Mesenchymal stem cell (in vitro differentiated cells and primary cell): ENCODE measurements at regions not wholly inside any gene's neighbourhood (a gene's known extent, or its start where the extent isn't known, plus 50 kb on each side); places are given as distances from the start of the nearest gene placed in this dataset.

Source experiments
- DNase-seq: peaks from one replicate; pipeline ENCODE4 v3.0.0-alpha.2; 2013
- H2AFZ ChIP-seq: one replicate; pipeline ENCODE4 v1.6.1; 2013; ENCODE audit warnings: low read depth, mild to moderate bottlenecking, control low read depth, inconsistent platforms, low read length, moderate library complexity
- H2AK5ac ChIP-seq: 2 replicates; pipeline ENCODE4 v1.6.1; 2013; ENCODE audit warnings: low read length, moderate library complexity, mild to moderate bottlenecking, inconsistent platforms; ENCODE audit not compliant: severe bottlenecking
- H2BK120ac ChIP-seq: one replicate; pipeline ENCODE4 v1.6.1; 2013; ENCODE audit warnings: low read depth, mild to moderate bottlenecking, inconsistent platforms, low read length, moderate library complexity
- H2BK12ac ChIP-seq, 2 experiments: one replicate each; pipeline ENCODE4 v1.6.1; 2013; ENCODE audit warnings: inconsistent platforms in 2 of 2, low read length in 2 of 2, mild to moderate bottlenecking in 2 of 2, moderate library complexity in 2 of 2, control low read depth in 1 of 2
- H2BK15ac ChIP-seq: one replicate; pipeline ENCODE4 v1.6.1; 2013; ENCODE audit warnings: mild to moderate bottlenecking, low read depth, inconsistent platforms; ENCODE audit not compliant: poor library complexity, severe bottlenecking
- H2BK5ac ChIP-seq: 2 replicates; pipeline ENCODE4 v1.6.1; 2013; ENCODE audit warnings: low read depth, mild to moderate bottlenecking, low read length, control low read depth, inconsistent platforms; ENCODE audit not compliant: poor library complexity, severe bottlenecking
- H3K14ac ChIP-seq, 2 experiments: one replicate each; pipeline ENCODE4 v1.6.1; 2013; ENCODE audit warnings: inconsistent platforms in 2 of 2, low read length in 2 of 2, control low read depth in 1 of 2, mild to moderate bottlenecking in 1 of 2, moderate library complexity in 1 of 2
- H3K18ac ChIP-seq, 2 experiments: one replicate each; pipeline ENCODE4 v1.6.1; 2013; ENCODE audit warnings: inconsistent platforms in 2 of 2, low read length in 2 of 2, control low read depth in 1 of 2, low read depth in 1 of 2, mild to moderate bottlenecking in 1 of 2
- H3K23ac ChIP-seq, 2 experiments: one replicate each; pipeline ENCODE4 v1.6.1; 2013; ENCODE audit warnings: inconsistent platforms in 2 of 2, low read length in 2 of 2, mild to moderate bottlenecking in 2 of 2, moderate library complexity in 2 of 2, control low read depth in 1 of 2
- H3K27ac ChIP-seq: 2 replicates; pipeline ENCODE4 v1.5.1; 2013; ENCODE audit warnings: mild to moderate bottlenecking, moderate library complexity, low read length, control low read depth, inconsistent platforms; ENCODE audit not compliant: poor library complexity, severe bottlenecking
- H3K27me3 ChIP-seq, 2 experiments: 2 replicates each; pipeline versions ENCODE4 v1.6.1 to v1.7.0; 2013; ENCODE audit warnings: low read length in 2 of 2, mild to moderate bottlenecking in 2 of 2, moderate library complexity in 2 of 2, control low read depth in 1 of 2, inconsistent platforms in 1 of 2; ENCODE audit not compliant: control insufficient read depth in 1 of 2, insufficient read depth in 1 of 2
- H3K36me3 ChIP-seq, 2 experiments: 2 replicates each; pipeline versions ENCODE4 v1.6.1 to v1.7.0; 2013; ENCODE audit warnings: low read length in 2 of 2, control low read depth in 1 of 2, inconsistent platforms in 1 of 2, low read depth in 1 of 2, mild to moderate bottlenecking in 1 of 2; ENCODE audit not compliant: insufficient read depth in 2 of 2, control insufficient read depth in 1 of 2
- H3K4ac ChIP-seq, 2 experiments: one replicate each; pipeline ENCODE4 v1.6.1; 2013; ENCODE audit warnings: inconsistent platforms in 2 of 2, low read length in 2 of 2, mild to moderate bottlenecking in 2 of 2, moderate library complexity in 2 of 2, control low read depth in 1 of 2, low read depth in 1 of 2
- H3K4me1 ChIP-seq: 2 replicates; pipeline ENCODE4 v1.6.1; 2013; ENCODE audit warnings: low read depth, low read length, control low read depth; ENCODE audit not compliant: control insufficient read depth, insufficient read depth
- H3K4me2 ChIP-seq: 2 replicates; pipeline ENCODE4 v1.6.1; 2013; ENCODE audit warnings: low read length, mild to moderate bottlenecking, inconsistent platforms; ENCODE audit not compliant: poor library complexity, severe bottlenecking
- H3K4me3 ChIP-seq, 2 experiments: 2 replicates each; pipeline versions ENCODE4 v1.5.1 to v1.7.0; 2013; ENCODE audit warnings: low read length in 2 of 2, mild to moderate bottlenecking in 2 of 2, control low read depth in 1 of 2, low read depth in 1 of 2; ENCODE audit not compliant: insufficient read depth in 1 of 2
- H3K79me1 ChIP-seq: replicated peaks from 2 replicates; pipeline ENCODE4 v1.6.1; 2013; ENCODE audit warnings: mild to moderate bottlenecking, control low read depth, low read length, inconsistent platforms; ENCODE audit not compliant: poor library complexity, severe bottlenecking
- H3K9ac ChIP-seq: 2 replicates; pipeline ENCODE4 v1.7.0; 2013; ENCODE audit warnings: mild to moderate bottlenecking, low read length, moderate library complexity
- H3K9me3 ChIP-seq: 2 replicates; pipeline ENCODE4 v1.7.0; 2013; ENCODE audit warnings: mild to moderate bottlenecking, low read length; ENCODE audit not compliant: control insufficient read depth
- H4K8ac ChIP-seq: one replicate; pipeline ENCODE4 v1.6.1; 2013; ENCODE audit warnings: inconsistent platforms, mild to moderate bottlenecking, low read length, moderate library complexity
- H4K91ac ChIP-seq: one replicate; pipeline ENCODE4 v1.6.1; 2013; ENCODE audit warnings: mild to moderate bottlenecking, low read length, inconsistent platforms
- WGBS: methylation state at CpG from one replicate; pipeline ENCODE4 v1.1.7; 2013; ENCODE audit warnings: mixed read lengths; 5-methylcytosine and 5-hydroxymethylcytosine counted together

- Histone ChIP-seq H3K4me1 (no peaks in the 10 kb centered on the region), H3K4me2 (no peak overlapping the region), H2BK120ac (no peak overlapping the region), H2BK15ac (no peak overlapping the region), H4K91ac (no peak overlapping the region), H3K23ac (no peak overlapping the region), H3K14ac (no peak overlapping the region), H3K4ac (no peak overlapping the region), H2BK5ac (no peak overlapping the region), H3K18ac (no peak overlapping the region), H2AFZ (no peak overlapping the region), H2BK12ac (no peak overlapping the region), H3K9ac (no peak overlapping the region), H4K8ac (no peak overlapping the region), H2AK5ac (no peak overlapping the region), H3K9me3 (peaks cover 16% of the 10 kb centered on the region), H3K79me1 (no peaks in the 10 kb centered on the region), H3K4me3 (no peak overlapping the region), H3K36me3 (no peaks in the 10 kb centered on the region), H3K27ac (no peak overlapping the region), H3K27me3 (no peaks in the 10 kb centered on the region)
- WGBS, result 91% methylated on average over 6 of the region's 6 CpGs
- DNase-seq, result peak; percentile 35
Measured at GRCh38 chr4:54482529-54483200, 175.1 kb upstream of the KIT start.

GRCh38 chr4:54484383-54484782 is 173.4 kb upstream of the KIT start:
- no peak overlapping the region for H3K9ac ChIP-seq
- H3K27me3 ChIP-seq, result no peaks in the 10 kb centered on the region
- H3K79me1 ChIP-seq, result no peaks in the 10 kb centered on the region
- DNase-seq, result no peak
- no peak overlapping the region for H2AFZ ChIP-seq
- no peak overlapping the region for H2BK15ac ChIP-seq
- no peak overlapping the region for H3K4ac ChIP-seq
- no peaks in the 10 kb centered on the region for H3K4me1 ChIP-seq
- H4K91ac ChIP-seq, result no peak overlapping the region
- peaks cover 10% of the 10 kb centered on the region for H3K9me3 ChIP-seq
- H3K36me3 ChIP-seq, result no peaks in the 10 kb centered on the region
- WGBS, result 98% methylated on average over 6 of the region's 6 CpGs
- H2BK5ac ChIP-seq, result no peak overlapping the region
- no peak overlapping the region for H2AK5ac ChIP-seq
- H3K23ac ChIP-seq, result no peak overlapping the region
- H3K4me3 ChIP-seq, result no peak overlapping the region
- H3K4me2 ChIP-seq, result no peak overlapping the region
- H3K14ac ChIP-seq, result no peak overlapping the region
- H3K18ac ChIP-seq, result no peak overlapping the region
- H2BK12ac ChIP-seq, result no peak overlapping the region
- no peak overlapping the region for H4K8ac ChIP-seq
- H2BK120ac ChIP-seq, result no peak overlapping the region
- H3K27ac ChIP-seq, result no peak overlapping the region

GRCh38 chr4:54487491-54487890 is 170.3 kb upstream of the KIT start:
- no peak overlapping the region for H3K18ac ChIP-seq
- 100% methylated on average over 1 of the region's 2 CpGs for WGBS

GRCh38 chr4:54493862-54494261 is 163.9 kb upstream of the KIT start:
- no peak overlapping the region for H3K4ac ChIP-seq
- no peak overlapping the region for H3K4me2 ChIP-seq
- H3K4me1 ChIP-seq, result peaks cover 8% of the 10 kb centered on the region
- no peak overlapping the region for H2BK15ac ChIP-seq
- DNase-seq, result no peak
- no peaks in the 10 kb centered on the region for H3K36me3 ChIP-seq
- H3K14ac ChIP-seq, result no peak overlapping the region
- H3K9me3 ChIP-seq, result no peaks in the 10 kb centered on the region
- WGBS, result 100% methylated on average over 3 of the region's 3 CpGs
- H3K18ac ChIP-seq, result no peak overlapping the region
- H3K4me3 ChIP-seq, result no peak overlapping the region
- H2BK12ac ChIP-seq, result no peak overlapping the region
- H2BK5ac ChIP-seq, result no peak overlapping the region
- H3K27me3 ChIP-seq, result peaks cover 0 to 4% of the 10 kb centered on the region in 2 experiments
- no peaks in the 10 kb centered on the region for H3K79me1 ChIP-seq
- H2AK5ac ChIP-seq, result peak overlapping the region; percentile 31
- H4K8ac ChIP-seq, result no peak overlapping the region
- no peak overlapping the region for H3K9ac ChIP-seq
- H2AFZ ChIP-seq, result no peak overlapping the region
- no peak overlapping the region for H2BK120ac ChIP-seq
- H4K91ac ChIP-seq, result no peak overlapping the region
- H3K27ac ChIP-seq, result no peak overlapping the region
- H3K23ac ChIP-seq, result no peak overlapping the region

More at GRCh38 chr4:54487491-54487890, 170.3 kb upstream of the KIT start:
- Histone ChIP-seq H3K9ac (no peak overlapping the region), H3K23ac (no peak overlapping the region), H2BK5ac (no peak overlapping the region), H2BK12ac (no peak overlapping the region), H2AFZ (no peak overlapping the region), H3K36me3 (no peaks in the 10 kb centered on the region), H4K8ac (no peak overlapping the region), H3K9me3 (no peaks in the 10 kb centered on the region), H3K4me1 (no peaks in the 10 kb centered on the region), H2BK15ac (no peak overlapping the region), H3K79me1 (no peaks in the 10 kb centered on the region), H3K4me2 (no peak overlapping the region), H2BK120ac (no peak overlapping the region), H3K14ac (no peak overlapping the region), H3K27ac (no peak overlapping the region), H3K4ac (no peak overlapping the region), H4K91ac (no peak overlapping the region), H3K27me3 (peaks cover 0 to 4% of the 10 kb centered on the region in 2 experiments), H2AK5ac (no peak overlapping the region), H3K4me3 (no peak overlapping the region)
- no peak for DNase-seq
